GM12872 (cell line): ENCODE measurements at regions not wholly inside any gene's neighbourhood (a gene's known extent, or its start where the extent isn't known, plus 50 kb on each side); places are given as distances from the start of the nearest gene placed in this dataset.

Experiments used
- TF ChIP-seq, protein P1 (sequence below): IDR thresholded peaks from 3 replicates; pipeline ENCODE4 v1.5.1; 2011; ENCODE audit warnings: low read depth, mild to moderate bottlenecking, low read length, moderate library complexity; ENCODE audit not compliant: insufficient read depth

GRCh38 chr4:178264001-178264400 is 821.8 kb upstream of the AGA start:
- TF ChIP-seq, protein P1, sequence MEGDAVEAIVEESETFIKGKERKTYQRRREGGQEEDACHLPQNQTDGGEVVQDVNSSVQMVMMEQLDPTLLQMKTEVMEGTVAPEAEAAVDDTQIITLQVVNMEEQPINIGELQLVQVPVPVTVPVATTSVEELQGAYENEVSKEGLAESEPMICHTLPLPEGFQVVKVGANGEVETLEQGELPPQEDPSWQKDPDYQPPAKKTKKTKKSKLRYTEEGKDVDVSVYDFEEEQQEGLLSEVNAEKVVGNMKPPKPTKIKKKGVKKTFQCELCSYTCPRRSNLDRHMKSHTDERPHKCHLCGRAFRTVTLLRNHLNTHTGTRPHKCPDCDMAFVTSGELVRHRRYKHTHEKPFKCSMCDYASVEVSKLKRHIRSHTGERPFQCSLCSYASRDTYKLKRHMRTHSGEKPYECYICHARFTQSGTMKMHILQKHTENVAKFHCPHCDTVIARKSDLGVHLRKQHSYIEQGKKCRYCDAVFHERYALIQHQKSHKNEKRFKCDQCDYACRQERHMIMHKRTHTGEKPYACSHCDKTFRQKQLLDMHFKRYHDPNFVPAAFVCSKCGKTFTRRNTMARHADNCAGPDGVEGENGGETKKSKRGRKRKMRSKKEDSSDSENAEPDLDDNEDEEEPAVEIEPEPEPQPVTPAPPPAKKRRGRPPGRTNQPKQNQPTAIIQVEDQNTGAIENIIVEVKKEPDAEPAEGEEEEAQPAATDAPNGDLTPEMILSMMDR = no peak

DNA sequence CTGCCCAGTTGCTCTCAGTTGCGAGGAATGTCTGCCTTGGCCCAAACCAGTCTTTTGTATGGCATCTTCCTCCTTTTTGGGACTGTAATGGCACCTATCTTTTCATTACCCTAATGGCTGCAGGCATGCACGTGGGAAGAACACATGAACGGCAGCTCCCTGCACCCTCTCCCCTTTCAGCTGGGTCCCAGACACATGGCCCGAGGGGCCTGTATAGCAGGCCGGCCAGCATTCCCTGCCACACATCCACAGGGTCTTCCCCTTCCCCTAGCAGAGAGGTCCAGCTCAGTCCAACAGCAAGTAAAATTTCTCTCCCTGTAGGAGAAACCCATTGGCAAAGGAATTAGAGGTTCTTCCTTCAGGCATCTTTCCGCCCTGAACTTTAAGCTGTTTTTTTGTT is 829.1 kb upstream of the AGA start:
- TF ChIP-seq, protein P1 = no peak

GRCh38 chr4:178273168-178273567 is 830.9 kb upstream of the AGA start:
- TF ChIP-seq, protein P1 = no peak

DNA sequence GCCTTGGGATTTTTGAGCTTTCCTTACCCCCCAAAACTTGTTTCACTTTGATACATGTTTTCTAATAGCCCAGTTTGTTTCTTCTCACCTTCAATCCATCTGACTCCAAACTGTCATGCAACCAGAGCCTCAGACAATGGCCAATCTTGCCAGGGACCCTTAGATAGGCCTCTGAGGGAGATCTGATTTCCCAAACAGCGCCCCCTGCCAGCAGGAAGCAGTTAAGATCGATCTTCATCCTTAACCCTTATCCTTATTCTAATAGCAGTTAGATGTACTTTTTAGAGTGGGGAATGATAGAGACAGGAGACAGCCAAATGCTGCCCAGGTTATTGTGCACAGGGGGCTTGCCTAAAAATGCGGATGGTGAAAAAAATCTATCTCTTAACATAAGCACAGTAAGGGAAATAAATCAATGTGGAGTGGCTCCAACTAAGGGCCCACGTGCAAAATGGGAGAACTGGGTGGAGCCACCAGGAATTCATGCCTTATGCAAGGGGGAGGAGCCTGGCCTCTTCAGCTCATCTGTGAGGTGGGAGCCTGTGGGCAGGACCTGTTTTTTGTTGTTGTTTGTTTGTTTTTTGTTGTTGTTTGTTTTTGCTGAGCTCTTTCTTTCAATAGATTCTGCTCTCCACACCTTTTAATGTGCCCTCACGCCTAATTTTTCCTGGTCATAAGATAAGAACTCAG is 833.6 kb upstream of the AGA start:
- TF ChIP-seq, protein P1 = peak; percentile 23; the same call in 1 of the 3 replicates

DNA sequence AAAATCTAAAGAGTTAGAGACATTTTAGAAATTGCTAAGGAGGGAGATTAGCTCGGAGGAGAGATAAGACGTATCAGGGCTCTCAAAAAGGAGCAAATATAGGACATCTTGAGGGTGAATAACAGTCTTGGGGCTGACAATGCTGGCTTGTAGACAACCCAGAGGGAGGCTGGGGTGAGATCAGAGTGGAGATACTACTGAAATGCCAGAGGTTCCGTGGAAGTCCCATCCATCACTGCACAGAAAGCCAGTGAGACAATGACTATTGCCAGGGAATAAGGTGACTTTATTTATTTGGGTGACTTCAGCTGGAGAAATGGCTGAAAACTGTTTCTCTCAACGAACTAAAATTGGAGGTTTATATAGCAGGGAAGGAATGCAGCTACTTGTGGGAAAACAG is 838.1 kb upstream of the AGA start:
- TF ChIP-seq, protein P1 = no peak

DNA sequence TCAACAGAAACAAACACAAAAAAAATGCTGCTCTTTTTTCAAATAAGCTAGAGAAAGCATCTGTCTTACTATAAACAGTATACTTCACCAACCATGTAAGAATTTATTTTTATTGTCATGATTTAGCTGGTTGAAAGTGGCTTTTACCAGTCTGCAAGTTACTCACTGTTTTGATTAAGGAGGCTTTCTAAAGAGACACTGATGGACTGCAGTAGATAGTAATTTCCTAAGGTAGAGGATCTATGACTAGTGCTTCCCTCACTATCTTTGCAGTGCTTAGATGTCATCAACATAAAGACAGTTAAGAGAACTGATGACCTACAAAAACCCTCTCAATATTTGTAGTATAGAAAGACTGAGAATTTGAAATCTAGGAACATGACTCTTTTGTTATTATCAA is 846.2 kb upstream of the AGA start:
- TF ChIP-seq, protein P1 = no peak

DNA sequence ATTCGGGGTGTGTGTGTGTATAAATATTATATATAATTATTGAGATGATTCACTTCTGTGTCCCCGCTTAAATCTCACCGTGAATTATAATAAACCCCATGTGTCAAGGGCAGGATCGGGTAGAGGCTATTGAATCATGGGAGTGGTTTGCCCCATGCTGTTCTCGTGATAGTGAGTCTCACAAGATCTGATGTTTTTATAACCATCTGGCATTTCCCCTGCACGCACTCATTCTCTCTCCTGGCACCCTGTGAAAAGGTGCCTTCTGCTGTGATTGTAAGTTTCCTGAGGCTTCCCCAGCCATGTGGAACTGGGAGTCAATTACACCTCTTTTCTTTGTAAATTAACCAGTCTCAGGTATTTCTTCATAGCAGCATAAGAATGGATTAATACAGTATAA is 851.4 kb upstream of the AGA start:
- TF ChIP-seq, protein P1 = no peak
